ENCODE measurements at regions not wholly inside any gene's neighbourhood (a gene's known extent, or its start where the extent isn't known, plus 50 kb on each side); places are given as distances from the start of the nearest gene placed in this dataset.

DNA sequence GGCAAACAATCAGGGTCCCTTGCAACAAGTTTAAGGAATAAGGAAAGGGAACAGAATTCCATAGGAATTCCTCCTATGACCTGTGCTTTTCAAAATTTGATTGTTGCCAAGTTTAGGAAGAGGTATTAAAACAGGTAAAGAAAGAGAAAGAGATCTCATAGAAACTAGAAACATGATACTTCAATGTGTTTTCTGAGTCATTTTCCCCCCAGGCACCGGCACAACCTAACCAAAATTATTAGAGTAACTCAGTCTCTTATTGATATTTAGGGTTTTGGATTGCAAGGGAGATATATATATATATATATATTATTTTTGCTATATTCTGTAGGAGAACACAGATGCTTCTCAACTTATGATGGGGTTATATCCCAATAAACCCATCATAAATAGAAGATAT is 278.0 kb upstream of the DKK2 start:
- no peaks in the 10 kb centered on the region for H3K4me1 ChIP-seq
- TF ChIP-seq CTCF (IDR thresholded peaks at IDR 0.05): no peak
- no peak for TF ChIP-seq POLR2A (IDR thresholded peaks at IDR 0.05)
- H3K27me3 ChIP-seq: no peaks in the 10 kb centered on the region
- no peak for DNase-seq
- H3K27ac ChIP-seq: no peak overlapping the region
- no peaks in the 10 kb centered on the region for H3K9me3 ChIP-seq
- no peak overlapping the region for H3K4me3 ChIP-seq (replicated peaks in 1 of 3)
- H3K36me3 ChIP-seq: no peaks in the 10 kb centered on the region
- WGBS, 2 donors: 82 to 90% methylated on average over 1 of the region's 1 CpG
- intact Hi-C loops (cut with DNase I): no loop called here

- H3K4me1 ChIP-seq: no peaks in the 10 kb centered on the region
- 90 to 91% methylated on average over 4 of the region's 4 CpGs for WGBS, 2 donors
- H3K9me3 ChIP-seq: no peaks in the 10 kb centered on the region
- no peak overlapping the region for H3K4me3 ChIP-seq (replicated peaks in 1 of 3)
- H3K27me3 ChIP-seq: no peaks in the 10 kb centered on the region
- no peak overlapping the region for H3K27ac ChIP-seq
- intact Hi-C loops (cut with DNase I): no loop called here
- H3K36me3 ChIP-seq: no peaks in the 10 kb centered on the region
- no peak for DNase-seq
- TF ChIP-seq CTCF (IDR thresholded peaks at IDR 0.05): no peak
- no peak for TF ChIP-seq POLR2A (IDR thresholded peaks at IDR 0.05)
Observed at GRCh38 chr4:107312366-107312765, 276.3 kb upstream of the DKK2 start.

- 30 to 34% methylated on average over 5 of the region's 5 CpGs for WGBS, 2 donors
- no peaks in the 10 kb centered on the region for H3K9me3 ChIP-seq
- H3K4me1 ChIP-seq: no peaks in the 10 kb centered on the region
- TF ChIP-seq POLR2A (IDR thresholded peaks at IDR 0.05) (no peak), CTCF (IDR thresholded peaks at IDR 0.05) (no peak)
- no peaks in the 10 kb centered on the region for H3K27me3 ChIP-seq
- DNase-seq: no peak
- intact Hi-C loops (cut with DNase I): no loop called here
- no peak overlapping the region for H3K4me3 ChIP-seq (replicated peaks in 1 of 3)
- no peaks in the 10 kb centered on the region for H3K36me3 ChIP-seq
- no peak overlapping the region for H3K27ac ChIP-seq
Observed at GRCh38 chr4:107304699-107305286, 268.7 kb upstream of the DKK2 start.

- no peak for DNase-seq
- Histone ChIP-seq H3K27me3 (no peaks in the 10 kb centered on the region), H3K27ac (no peak overlapping the region), H3K4me1 (no peaks in the 10 kb centered on the region), H3K36me3 (no peaks in the 10 kb centered on the region), H3K9me3 (no peaks in the 10 kb centered on the region), H3K4me3 (replicated peaks in 1 of 3) (no peak overlapping the region)
- intact Hi-C loops (cut with DNase I): no loop called here
- 69 to 70% methylated on average over 2 of the region's 2 CpGs for WGBS, 2 donors
- no peak for TF ChIP-seq CTCF (IDR thresholded peaks at IDR 0.05)
Observed at GRCh38 chr4:107299646-107300045, 263.5 kb upstream of the DKK2 start.

DNA sequence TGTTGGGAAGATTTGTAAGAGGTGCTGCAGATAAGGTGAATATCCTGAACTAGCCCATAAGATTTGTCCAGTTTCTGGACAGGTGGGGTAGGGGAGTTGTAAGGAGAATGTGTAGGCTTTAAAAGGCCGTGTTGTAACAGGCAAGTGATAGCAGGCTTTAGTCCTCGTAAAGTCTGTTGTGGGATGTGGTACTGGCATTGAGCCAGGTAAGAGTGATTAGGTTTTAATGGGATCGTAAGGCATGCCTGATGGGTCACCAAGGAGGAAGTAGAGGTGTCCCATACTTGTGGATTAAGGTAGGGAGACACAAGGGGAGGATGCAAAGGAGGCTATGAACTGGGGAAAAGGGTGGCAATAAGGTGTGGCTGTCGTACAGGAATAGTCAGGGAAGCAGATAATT is 256.9 kb upstream of the DKK2 start:
- H3K4me1 ChIP-seq: no peaks in the 10 kb centered on the region

More for the DNA sequence above, 256.9 kb upstream of the DKK2 start:
- intact Hi-C loops (cut with DNase I): no loop called here
- Histone ChIP-seq H3K9me3 (no peaks in the 10 kb centered on the region), H3K36me3 (no peaks in the 10 kb centered on the region), H3K27ac (no peak overlapping the region), H3K27me3 (no peaks in the 10 kb centered on the region), H3K4me3 (replicated peaks in 1 of 3) (no peak overlapping the region)
- WGBS, 2 donors: 61 to 66% methylated on average over 4 of the region's 4 CpGs
- TF ChIP-seq POLR2A (IDR thresholded peaks at IDR 0.05) (no peak), CTCF (IDR thresholded peaks at IDR 0.05) (no peak)
- DNase-seq: no peak
